NCI-H1105 (cell line): ENCODE measurements at regions not wholly inside any gene's neighbourhood (a gene's known extent, or its start where the extent isn't known, plus 50 kb on each side); places are given as distances from the start of the nearest gene placed in this dataset.
"Not testable (repeated sequence)": the region's sequence is repeated elsewhere in the genome, so short reads cannot be mapped to it uniquely, and the experiment has no call there.

ENCODE experiments used
- DNase-seq: peaks from one replicate; lab custom pipeline; 2025; lab: John Stamatoyannopoulos, UW

GRCh38 chr10:2891073-2891769, 176.1 kb upstream of the PFKP start:
- DNase-seq = no peak

DNA sequence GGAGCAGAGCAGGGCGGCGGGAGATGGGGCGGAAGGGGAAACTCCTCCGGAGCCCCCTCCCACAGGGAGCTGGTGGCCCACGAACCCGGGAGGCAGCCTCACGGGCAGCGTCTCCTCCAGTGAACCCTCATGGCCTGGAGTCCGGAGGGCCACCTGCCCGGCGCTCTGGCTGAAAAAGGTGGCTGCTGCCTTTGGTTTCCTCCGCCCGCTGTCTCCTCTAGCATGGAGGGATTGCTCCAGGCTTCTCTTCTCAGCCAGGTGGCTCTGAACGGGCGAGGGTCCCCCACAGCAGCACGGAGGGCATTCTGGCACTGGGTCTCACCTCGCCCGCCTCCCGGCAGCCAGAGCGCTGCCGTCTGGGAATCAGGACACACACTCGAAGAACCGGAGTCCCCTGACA, 177.3 kb upstream of the PFKP start:
- no peak for DNase-seq

GRCh38 chr10:2888403-2889004, 178.8 kb upstream of the PFKP start:
- no peak for DNase-seq

DNA sequence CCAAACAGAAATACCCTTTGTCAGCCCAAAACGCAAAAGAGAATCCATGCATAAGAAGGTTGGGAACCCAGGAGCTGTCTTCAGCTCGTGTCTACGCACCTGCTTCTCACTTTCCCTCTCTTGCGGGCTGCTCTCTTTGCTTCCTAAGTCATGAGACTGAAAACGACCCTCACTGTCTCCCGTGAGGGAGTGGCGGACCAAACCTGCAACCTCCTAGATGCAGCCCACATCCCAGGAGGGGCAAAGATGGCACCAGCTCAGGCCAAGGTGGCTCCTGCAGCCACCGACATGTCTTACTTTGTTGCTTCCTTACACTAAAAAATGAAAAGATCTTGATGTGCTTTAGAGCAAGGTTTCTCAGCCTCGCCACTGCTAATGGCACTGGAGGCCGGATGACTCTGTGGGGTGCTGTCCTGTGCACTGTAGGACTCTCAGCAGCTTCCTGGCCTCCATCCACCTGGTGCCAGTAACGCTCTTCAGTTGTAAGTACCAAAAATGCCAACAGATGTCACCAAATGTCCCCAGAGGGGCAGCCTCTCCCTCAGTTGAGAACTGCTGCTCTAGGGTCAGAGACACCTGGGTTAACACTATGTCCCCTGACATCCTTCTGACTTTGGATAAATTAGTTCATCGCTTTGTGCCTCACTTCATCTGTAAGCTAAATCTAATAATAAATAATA, 179.8 kb upstream of the PFKP start:
- no peak for DNase-seq

GRCh38 chr10:2886662-2887061, 180.7 kb upstream of the PFKP start:
- no peak for DNase-seq

- no peak for DNase-seq
Measured at GRCh38 chr10:2885288-2886278, 181.8 kb upstream of the PFKP start.

DNA sequence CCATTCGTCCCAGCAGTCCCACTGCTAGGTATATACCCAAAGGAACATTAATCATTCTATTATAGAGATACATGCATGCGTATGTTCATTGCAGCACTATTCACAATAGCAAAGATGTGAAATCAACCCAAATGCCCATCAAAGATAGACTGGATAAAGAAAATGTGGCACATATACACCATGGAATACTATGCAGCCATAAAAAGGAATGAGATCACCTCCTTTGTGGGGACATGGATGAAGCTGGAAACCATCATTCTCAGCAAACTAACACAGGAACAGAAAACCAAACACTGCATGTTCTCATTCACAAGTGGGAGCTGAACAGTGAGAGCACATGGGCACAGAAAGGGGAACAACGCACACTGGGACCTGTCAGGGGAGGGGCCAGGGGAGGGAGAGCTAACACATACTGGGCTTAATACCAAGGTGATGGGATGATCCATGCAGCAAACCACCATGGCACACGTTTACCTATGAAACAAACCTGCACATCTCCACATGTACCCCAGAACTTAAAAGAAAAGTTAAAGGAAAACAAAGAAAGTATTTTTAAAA, 183.3 kb upstream of the PFKP start:
- DNase-seq = not testable (repeated sequence)

DNA sequence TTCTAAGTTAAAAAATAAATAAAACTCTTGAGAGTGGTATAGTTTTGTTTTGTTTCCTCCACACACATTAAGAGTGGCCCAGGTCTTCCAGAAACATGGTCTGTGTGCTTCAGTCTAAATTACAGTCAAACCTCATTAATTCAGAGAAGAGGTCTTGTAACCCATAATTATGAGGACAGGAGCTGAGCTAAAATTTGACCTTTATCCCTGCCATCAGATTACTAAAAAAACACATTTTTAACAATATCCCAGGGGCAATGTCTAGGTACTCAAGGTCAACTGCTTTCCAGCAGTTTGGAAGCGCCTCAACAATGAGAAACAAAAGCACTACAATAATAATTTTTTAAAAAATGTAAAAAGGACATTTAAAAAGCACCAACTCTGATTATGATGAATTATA, 184.1 kb upstream of the PFKP start:
- DNase-seq = no peak

DNA sequence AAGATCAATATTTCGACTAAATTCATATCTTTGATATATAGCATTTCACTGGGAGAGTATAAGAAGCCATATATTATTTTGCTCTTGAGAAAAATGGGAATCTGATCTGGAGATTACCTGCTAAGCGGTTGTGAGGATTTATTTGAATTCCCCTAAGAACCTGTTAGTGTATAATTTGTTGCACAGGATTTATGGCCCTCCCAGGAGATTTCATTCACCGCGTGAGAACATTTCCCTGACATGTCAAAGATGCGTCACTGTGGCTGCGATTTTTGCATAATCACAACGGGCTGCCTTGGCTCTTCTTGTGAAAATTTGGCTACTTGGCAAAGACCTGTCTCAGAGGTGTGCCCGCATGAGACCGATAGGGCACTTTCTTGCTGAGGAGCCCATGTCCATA, 184.7 kb upstream of the PFKP start:
- no peak for DNase-seq

- DNase-seq = no peak
Measured at GRCh38 chr10:2881720-2882620, 185.4 kb upstream of the PFKP start.

GRCh38 chr10:2880050-2880449, 187.3 kb upstream of the PFKP start:
- not testable (repeated sequence) for DNase-seq

DNA sequence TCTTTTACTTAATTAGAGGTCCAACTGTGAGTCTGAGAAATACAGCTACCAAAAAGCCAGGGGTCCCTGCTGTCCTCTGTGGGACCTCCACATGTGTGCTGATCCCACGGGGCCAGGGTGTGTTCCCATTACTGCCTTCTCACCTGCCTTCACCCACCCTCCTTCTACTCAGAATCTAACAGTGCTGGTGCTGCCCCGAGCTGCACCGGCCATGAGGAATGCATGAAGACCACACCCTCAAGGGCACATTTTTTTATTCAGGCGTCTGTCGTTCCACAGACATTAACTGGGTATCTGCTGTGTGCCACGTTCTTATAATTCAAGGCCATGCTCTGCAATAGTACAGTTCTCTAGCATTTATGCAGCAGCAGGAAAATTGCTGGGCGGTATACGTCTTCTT, 188.5 kb upstream of the PFKP start:
- DNase-seq = no peak

DNA sequence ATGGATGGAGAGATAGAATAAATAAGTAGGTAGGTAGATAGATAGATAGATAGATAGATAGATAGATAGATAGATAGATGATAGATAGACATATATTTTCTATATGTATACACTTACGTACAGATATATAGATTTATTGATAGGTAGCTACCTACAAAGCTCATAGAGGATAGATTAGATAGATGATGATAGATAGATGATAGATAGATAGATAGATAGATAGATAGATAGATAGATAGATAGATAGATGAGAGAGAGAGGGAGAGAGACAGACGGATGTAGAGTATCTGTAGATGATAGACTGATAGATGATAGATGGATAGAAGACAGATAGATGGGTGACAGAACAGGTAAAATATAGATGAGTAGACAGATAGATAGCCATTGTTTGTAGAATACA, 191.3 kb upstream of the PFKP start:
- DNase-seq = no peak

GRCh38 chr10:2874963-2875362, 192.4 kb upstream of the PFKP start:
- DNase-seq = no peak

DNA sequence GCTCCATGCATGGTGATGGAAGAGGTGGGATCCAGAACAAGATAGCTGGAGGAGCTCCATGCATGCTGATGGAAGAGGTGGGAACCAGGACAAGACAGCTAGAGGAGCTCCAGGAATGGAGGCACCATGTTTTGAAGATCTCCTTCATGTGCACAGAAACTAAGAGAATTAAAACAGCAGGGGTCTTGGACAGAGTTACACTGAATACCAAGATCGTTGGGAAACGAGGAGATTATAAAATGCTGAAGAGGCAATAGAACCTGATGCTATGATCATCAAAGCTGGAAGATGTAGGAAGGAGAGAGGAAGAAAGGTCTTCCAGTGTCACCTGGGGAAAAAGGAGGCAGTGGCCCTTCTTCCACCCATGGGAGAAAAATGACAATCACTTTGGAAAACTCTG, 193.6 kb upstream of the PFKP start:
- DNase-seq = no peak

- no peak for DNase-seq
Measured at GRCh38 chr10:2871673-2872219, 195.6 kb upstream of the PFKP start.

DNA sequence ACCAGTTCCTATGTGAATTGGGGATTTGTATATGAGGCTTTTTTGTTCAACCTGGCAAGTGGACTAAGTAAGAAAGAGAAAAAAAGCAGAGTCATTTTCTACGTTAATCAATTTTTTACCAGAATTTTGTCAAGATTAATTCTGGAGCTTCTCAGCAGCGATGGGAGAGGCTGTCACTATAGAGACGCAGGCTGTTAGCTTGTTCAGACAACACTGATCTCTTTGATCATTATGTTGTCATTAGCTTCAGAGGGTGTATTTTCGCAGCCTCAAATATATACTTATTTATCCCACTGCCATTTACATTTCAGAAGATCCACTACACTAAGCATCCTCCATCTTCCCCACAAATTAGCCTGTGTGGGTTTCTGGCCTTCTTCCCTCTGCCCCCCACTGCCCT, 196.7 kb upstream of the PFKP start:
- DNase-seq = no peak

GRCh38 chr10:2867788-2868299, 199.5 kb upstream of the PFKP start:
- DNase-seq = no peak

DNA sequence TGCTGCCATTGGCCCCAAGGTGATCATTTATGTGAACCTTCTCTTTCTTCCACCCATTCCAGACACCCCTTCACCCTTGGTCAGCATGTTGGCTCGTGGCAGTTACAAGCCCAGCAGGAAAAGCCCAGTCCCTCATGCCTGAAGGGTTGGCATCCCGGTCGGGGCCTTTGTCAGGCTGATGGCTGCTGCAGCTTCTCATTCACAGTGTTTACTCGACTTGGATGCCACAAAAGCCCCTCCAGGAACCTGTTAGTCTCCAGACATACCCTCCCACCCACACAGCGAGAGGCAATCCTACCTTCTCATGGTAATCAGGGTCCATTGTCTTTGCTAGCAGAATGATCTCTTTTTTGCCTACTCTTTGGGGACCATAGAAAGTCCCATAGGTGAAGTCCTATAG, 200.8 kb upstream of the PFKP start:
- DNase-seq = no peak

- DNase-seq = no peak
Measured at GRCh38 chr10:2861632-2862210, 205.6 kb upstream of the PFKP start.
